ENCODE measurements at regions not wholly inside any gene's neighbourhood (a gene's known extent, or its start where the extent isn't known, plus 50 kb on each side); places are given as distances from the start of the nearest gene placed in this dataset.

DNA sequence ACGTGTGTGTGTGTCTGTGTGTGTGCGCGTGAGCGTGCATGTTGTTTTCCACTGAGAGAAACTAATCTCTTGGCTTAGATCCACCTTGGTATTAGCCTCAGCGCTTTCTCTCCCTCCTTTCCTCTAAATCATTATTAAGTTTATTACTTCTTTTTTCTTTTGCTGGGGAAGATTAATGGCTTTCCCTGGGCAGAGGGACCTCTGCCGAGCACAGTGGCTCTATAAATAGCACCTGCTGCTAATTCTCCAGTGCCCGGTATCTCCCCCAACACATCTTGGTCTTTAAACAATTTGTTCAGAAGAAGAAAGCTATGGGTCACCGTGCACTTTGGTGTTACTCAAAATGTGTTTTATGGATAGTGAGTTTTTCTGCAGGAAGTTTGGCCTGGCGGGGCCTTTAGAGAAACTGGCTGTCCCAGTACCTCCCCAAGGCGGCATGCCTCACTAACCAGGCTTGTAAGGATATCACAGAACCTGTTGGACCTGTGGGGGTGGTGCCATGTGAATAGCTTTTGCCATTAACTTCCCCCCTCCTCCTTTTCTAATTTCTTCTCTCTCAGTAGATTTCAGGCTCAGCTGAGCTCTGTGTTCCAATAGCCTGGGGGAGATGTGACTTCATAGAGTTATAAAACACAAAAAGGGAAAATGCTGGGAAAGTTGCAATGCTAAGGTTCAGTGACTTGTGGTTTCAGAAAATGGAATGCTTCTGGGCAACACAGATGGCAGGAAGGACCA, 70.1 kb upstream of the RAB11FIP2 start:
- no peak overlapping the region for H3K4me3 ChIP-seq (ENCODE audit: low read length)
- no peak overlapping the region for H3K9ac ChIP-seq (ENCODE audit: low read depth, low read length)
- no peaks in the 10 kb centered on the region for H3K4me1 ChIP-seq (ENCODE audit: control insufficient read depth, insufficient read depth, low read length)
- no peaks in the 10 kb centered on the region for H3K9me3 ChIP-seq (replicated peaks; ENCODE audit: low read length)
- no peaks in the 10 kb centered on the region for H3K27me3 ChIP-seq (ENCODE audit: control insufficient read depth, insufficient read depth, low read length)
- no peak overlapping the region for H3K4me2 ChIP-seq (ENCODE audit: low read length)
- H3K36me3 ChIP-seq (ENCODE audit: insufficient read depth, low read length): no peaks in the 10 kb centered on the region

DNA sequence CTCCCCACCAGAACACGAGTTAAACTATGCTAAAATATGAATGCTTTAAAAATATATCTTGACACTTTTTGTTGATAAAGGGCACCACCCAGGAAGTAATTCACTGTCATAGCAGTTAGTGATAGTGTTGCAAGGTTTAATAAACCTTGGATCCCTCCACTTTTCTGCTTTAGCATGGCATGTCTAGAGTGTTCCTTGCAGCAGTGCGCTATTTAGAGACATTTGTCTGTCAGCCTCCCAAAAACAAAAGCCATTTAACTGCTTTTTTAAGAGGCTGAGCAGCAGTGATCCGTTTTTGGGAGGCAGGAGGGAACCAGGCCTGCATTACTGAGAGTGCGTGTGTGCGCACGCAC, 69.6 kb upstream of the RAB11FIP2 start:
- no peak overlapping the region for H3K9ac ChIP-seq (ENCODE audit: low read depth, low read length)
- H3K4me1 ChIP-seq (ENCODE audit: control insufficient read depth, insufficient read depth, low read length): no peaks in the 10 kb centered on the region
- H3K4me3 ChIP-seq (ENCODE audit: low read length): no peak overlapping the region
- no peaks in the 10 kb centered on the region for H3K36me3 ChIP-seq (ENCODE audit: insufficient read depth, low read length)
- H3K27me3 ChIP-seq (ENCODE audit: control insufficient read depth, insufficient read depth, low read length): no peaks in the 10 kb centered on the region
- no peaks in the 10 kb centered on the region for H3K9me3 ChIP-seq (replicated peaks; ENCODE audit: low read length)
- no peak overlapping the region for H3K4me2 ChIP-seq (ENCODE audit: low read length)

DNA sequence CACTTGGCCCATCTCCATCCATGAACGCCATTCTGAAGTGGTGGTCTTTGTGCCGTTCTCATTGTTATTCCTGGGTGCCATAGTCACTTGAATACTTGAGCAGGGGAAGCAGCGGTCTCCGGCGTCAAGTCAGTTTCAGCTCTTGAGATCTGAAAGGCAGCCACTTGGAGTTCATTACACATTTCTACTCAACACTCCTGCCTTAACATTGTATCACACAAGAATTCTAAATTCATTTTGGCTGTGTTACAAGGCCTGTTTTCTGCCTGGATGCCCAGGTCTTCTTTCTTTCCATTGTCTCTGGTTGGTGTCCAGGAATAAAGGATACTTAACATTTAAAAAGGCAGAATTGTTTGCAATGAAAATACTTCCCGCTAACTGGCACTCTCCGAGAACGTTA, 69.0 kb upstream of the RAB11FIP2 start:
- no peaks in the 10 kb centered on the region for H3K9me3 ChIP-seq (replicated peaks; ENCODE audit: low read length)
- H3K4me1 ChIP-seq (ENCODE audit: control insufficient read depth, insufficient read depth, low read length): no peaks in the 10 kb centered on the region
- H3K9ac ChIP-seq (ENCODE audit: low read depth, low read length): no peak overlapping the region

GRCh38 chr10:118114992-118115391, 68.3 kb upstream of the RAB11FIP2 start:
- Histone ChIP-seq H3K4me3 (ENCODE audit: low read length) (no peak overlapping the region), H3K36me3 (ENCODE audit: insufficient read depth, low read length) (no peaks in the 10 kb centered on the region), H3K9me3 (replicated peaks; ENCODE audit: low read length) (no peaks in the 10 kb centered on the region)

More for the DNA sequence above, 69.0 kb upstream of the RAB11FIP2 start:
- Histone ChIP-seq H3K36me3 (ENCODE audit: insufficient read depth, low read length) (no peaks in the 10 kb centered on the region), H3K4me3 (ENCODE audit: low read length) (no peak overlapping the region), H3K27me3 (ENCODE audit: control insufficient read depth, insufficient read depth, low read length) (no peaks in the 10 kb centered on the region), H3K4me2 (ENCODE audit: low read length) (no peak overlapping the region)

GRCh38 chr10:118112543-118113125, 65.9 kb upstream of the RAB11FIP2 start:
- no peaks in the 10 kb centered on the region for H3K27me3 ChIP-seq (ENCODE audit: control insufficient read depth, insufficient read depth, low read length)
- H3K4me2 ChIP-seq (ENCODE audit: low read length): no peak overlapping the region
- H3K9ac ChIP-seq (ENCODE audit: low read depth, low read length): no peak overlapping the region
- no peaks in the 10 kb centered on the region for H3K4me1 ChIP-seq (ENCODE audit: control insufficient read depth, insufficient read depth, low read length)
- H3K9me3 ChIP-seq (replicated peaks; ENCODE audit: low read length): no peaks in the 10 kb centered on the region
- H3K36me3 ChIP-seq (ENCODE audit: insufficient read depth, low read length): no peaks in the 10 kb centered on the region
- H3K4me3 ChIP-seq (ENCODE audit: low read length): no peak overlapping the region

More at GRCh38 chr10:118114992-118115391, 68.3 kb upstream of the RAB11FIP2 start:
- Histone ChIP-seq H3K27me3 (ENCODE audit: control insufficient read depth, insufficient read depth, low read length) (no peaks in the 10 kb centered on the region), H3K9ac (ENCODE audit: low read depth, low read length) (no peak overlapping the region), H3K4me2 (ENCODE audit: low read length) (no peak overlapping the region), H3K4me1 (ENCODE audit: control insufficient read depth, insufficient read depth, low read length) (no peaks in the 10 kb centered on the region)

- Histone ChIP-seq H3K4me2 (ENCODE audit: low read length) (no peak overlapping the region), H3K9me3 (replicated peaks; ENCODE audit: low read length) (no peaks in the 10 kb centered on the region), H3K27me3 (ENCODE audit: control insufficient read depth, insufficient read depth, low read length) (no peaks in the 10 kb centered on the region), H3K4me1 (ENCODE audit: control insufficient read depth, insufficient read depth, low read length) (no peaks in the 10 kb centered on the region), H3K4me3 (ENCODE audit: low read length) (no peak overlapping the region), H3K36me3 (ENCODE audit: insufficient read depth, low read length) (no peaks in the 10 kb centered on the region), H3K9ac (ENCODE audit: low read depth, low read length) (no peak overlapping the region)
Observed at GRCh38 chr10:118110750-118111149, 64.0 kb upstream of the RAB11FIP2 start.

GRCh38 chr10:118108194-118109026, 61.7 kb upstream of the RAB11FIP2 start:
- no peak overlapping the region for H3K9ac ChIP-seq (ENCODE audit: low read depth, low read length)
- H3K4me3 ChIP-seq (ENCODE audit: low read length): no peak overlapping the region
- H3K4me2 ChIP-seq (ENCODE audit: low read length): no peak overlapping the region
- no peaks in the 10 kb centered on the region for H3K4me1 ChIP-seq (ENCODE audit: control insufficient read depth, insufficient read depth, low read length)
- H3K27me3 ChIP-seq (ENCODE audit: control insufficient read depth, insufficient read depth, low read length): no peaks in the 10 kb centered on the region
- no peaks in the 10 kb centered on the region for H3K9me3 ChIP-seq (replicated peaks; ENCODE audit: low read length)
- H3K36me3 ChIP-seq (ENCODE audit: insufficient read depth, low read length): no peaks in the 10 kb centered on the region

DNA sequence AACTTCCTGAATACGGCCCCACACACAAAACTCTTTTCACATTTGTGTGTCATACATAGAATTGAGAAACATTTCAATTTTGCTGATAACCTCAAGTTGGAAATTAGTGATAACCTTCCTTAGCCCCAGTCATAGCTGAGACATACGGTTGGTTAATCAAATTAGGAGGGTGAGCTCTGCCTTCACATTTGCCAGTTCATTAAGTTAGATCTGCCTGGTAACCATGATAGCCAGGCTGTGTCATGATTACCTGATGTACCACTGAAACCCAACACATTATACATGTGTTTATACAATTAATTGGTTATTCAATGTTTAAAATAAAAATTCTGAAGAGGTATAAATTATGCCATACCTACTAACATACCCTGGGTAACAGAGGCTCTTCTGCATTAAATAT, 60.8 kb upstream of the RAB11FIP2 start:
- H3K4me3 ChIP-seq (ENCODE audit: low read length): no peak overlapping the region

DNA sequence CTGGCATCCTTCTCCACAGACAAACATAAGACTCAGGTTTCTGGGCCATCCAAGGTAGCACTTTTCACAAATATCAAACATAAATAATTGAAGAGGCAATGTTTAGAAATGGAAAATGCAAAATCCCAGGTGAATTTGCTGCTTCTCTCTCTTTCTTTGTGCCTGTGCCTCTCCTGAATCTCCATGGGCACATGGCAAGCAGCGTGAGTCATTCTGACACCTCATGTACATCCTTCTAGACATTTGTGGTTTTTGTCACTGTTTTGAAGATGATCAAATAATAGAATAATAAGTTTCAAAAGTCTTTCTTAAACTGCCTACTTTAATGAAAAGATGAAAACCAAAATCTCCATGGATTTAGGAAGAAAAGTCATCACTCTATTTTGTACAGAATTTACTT, 60.3 kb upstream of the RAB11FIP2 start:
- H3K9ac ChIP-seq (ENCODE audit: low read depth, low read length): no peak overlapping the region
- no peaks in the 10 kb centered on the region for H3K9me3 ChIP-seq (replicated peaks; ENCODE audit: low read length)
- H3K4me2 ChIP-seq (ENCODE audit: low read length): no peak overlapping the region
- no peaks in the 10 kb centered on the region for H3K27me3 ChIP-seq (ENCODE audit: control insufficient read depth, insufficient read depth, low read length)
- no peaks in the 10 kb centered on the region for H3K36me3 ChIP-seq (ENCODE audit: insufficient read depth, low read length)
- no peaks in the 10 kb centered on the region for H3K4me1 ChIP-seq (ENCODE audit: control insufficient read depth, insufficient read depth, low read length)
- no peak overlapping the region for H3K4me3 ChIP-seq (ENCODE audit: low read length)

More for the DNA sequence above, 60.8 kb upstream of the RAB11FIP2 start:
- no peaks in the 10 kb centered on the region for H3K9me3 ChIP-seq (replicated peaks; ENCODE audit: low read length)
- H3K27me3 ChIP-seq (ENCODE audit: control insufficient read depth, insufficient read depth, low read length): no peaks in the 10 kb centered on the region
- H3K4me1 ChIP-seq (ENCODE audit: control insufficient read depth, insufficient read depth, low read length): no peaks in the 10 kb centered on the region
- H3K36me3 ChIP-seq (ENCODE audit: insufficient read depth, low read length): no peaks in the 10 kb centered on the region
- H3K4me2 ChIP-seq (ENCODE audit: low read length): no peak overlapping the region
- H3K9ac ChIP-seq (ENCODE audit: low read depth, low read length): no peak overlapping the region

DNA sequence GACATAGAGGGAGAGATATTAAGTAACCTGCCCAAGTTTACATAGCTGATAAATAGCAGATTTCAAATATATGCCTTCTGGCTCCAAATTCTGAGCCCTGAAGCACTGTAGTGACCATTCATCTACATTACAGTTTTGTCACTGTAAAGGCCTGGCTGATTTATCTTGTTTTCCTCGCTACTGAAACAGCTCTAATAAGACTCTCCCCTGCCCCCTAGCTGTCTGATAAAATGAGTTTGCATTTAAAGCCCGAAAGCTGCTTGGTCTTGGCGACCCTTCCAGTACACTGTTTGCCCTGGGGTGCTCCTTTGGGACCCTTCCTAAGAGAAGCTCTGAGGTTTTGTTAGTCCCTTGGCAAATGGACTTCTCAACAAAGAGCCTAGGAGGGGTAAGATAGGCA, 59.7 kb upstream of the RAB11FIP2 start:
- no peak overlapping the region for H3K4me2 ChIP-seq (ENCODE audit: low read length)
- no peaks in the 10 kb centered on the region for H3K9me3 ChIP-seq (replicated peaks; ENCODE audit: low read length)
- H3K9ac ChIP-seq (ENCODE audit: low read depth, low read length): no peak overlapping the region
- no peak overlapping the region for H3K4me3 ChIP-seq (ENCODE audit: low read length)
- H3K27me3 ChIP-seq (ENCODE audit: control insufficient read depth, insufficient read depth, low read length): no peaks in the 10 kb centered on the region
- no peaks in the 10 kb centered on the region for H3K4me1 ChIP-seq (ENCODE audit: control insufficient read depth, insufficient read depth, low read length)
- H3K36me3 ChIP-seq (ENCODE audit: insufficient read depth, low read length): no peaks in the 10 kb centered on the region

GRCh38 chr10:118102121-118102520, 55.4 kb upstream of the RAB11FIP2 start:
- H3K27me3 ChIP-seq (ENCODE audit: control insufficient read depth, insufficient read depth, low read length): no peaks in the 10 kb centered on the region
- no peaks in the 10 kb centered on the region for H3K36me3 ChIP-seq (ENCODE audit: insufficient read depth, low read length)
- H3K4me3 ChIP-seq (ENCODE audit: low read length): no peak overlapping the region

More at GRCh38 chr10:118102121-118102520, 55.4 kb upstream of the RAB11FIP2 start:
- Histone ChIP-seq H3K4me2 (ENCODE audit: low read length) (no peak overlapping the region), H3K4me1 (ENCODE audit: control insufficient read depth, insufficient read depth, low read length) (no peaks in the 10 kb centered on the region), H3K9me3 (replicated peaks; ENCODE audit: low read length) (no peaks in the 10 kb centered on the region), H3K9ac (ENCODE audit: low read depth, low read length) (no peak overlapping the region)

Data from skeletal muscle satellite cell (primary cell).